Prostate gland (tissue), 2 donors: ENCODE measurements at regions not wholly inside any gene's neighbourhood (a gene's known extent, or its start where the extent isn't known, plus 50 kb on each side); places are given as distances from the start of the nearest gene placed in this dataset.

ENCODE experiments used
- CTCF ChIP-seq, 4 experiments: fragments of 200-600 bp in 2 of 4; fragments of 450-650 bp in 2 of 4; sonication (generic) in 2 of 4; IDR thresholded peaks; 1 replicate in 3 of 4; 2 replicates in 1 of 4; pipeline ENCODE4 v1.5.1; 2016 to 2019; ENCODE audit warnings: antibody characterized with exemption in 4 of 4, mild to moderate bottlenecking in 2 of 4, moderate library complexity in 2 of 4
- POLR2AphosphoS5 ChIP-seq: sonication (generic); formaldehyde crosslinking; IDR thresholded peaks from one replicate; pipeline ENCODE4 v1.6.1; 2017; ENCODE audit warnings: antibody characterized with exemption

- no peak for TF ChIP-seq POLR2AphosphoS5
- no peak for TF ChIP-seq CTCF (IDR thresholded peaks at IDR 0.05)
Measured at GRCh38 chr18:75659535-75660023, 232.1 kb upstream of the SMIM21 start.
